ENCODE measurements at regions not wholly inside any gene's neighbourhood (a gene's known extent, or its start where the extent isn't known, plus 50 kb on each side); places are given as distances from the start of the nearest gene placed in this dataset.
"Not testable (repeated sequence)": the region's sequence is repeated elsewhere in the genome, so short reads cannot be mapped to it uniquely, and the experiment has no call there.

DNA sequence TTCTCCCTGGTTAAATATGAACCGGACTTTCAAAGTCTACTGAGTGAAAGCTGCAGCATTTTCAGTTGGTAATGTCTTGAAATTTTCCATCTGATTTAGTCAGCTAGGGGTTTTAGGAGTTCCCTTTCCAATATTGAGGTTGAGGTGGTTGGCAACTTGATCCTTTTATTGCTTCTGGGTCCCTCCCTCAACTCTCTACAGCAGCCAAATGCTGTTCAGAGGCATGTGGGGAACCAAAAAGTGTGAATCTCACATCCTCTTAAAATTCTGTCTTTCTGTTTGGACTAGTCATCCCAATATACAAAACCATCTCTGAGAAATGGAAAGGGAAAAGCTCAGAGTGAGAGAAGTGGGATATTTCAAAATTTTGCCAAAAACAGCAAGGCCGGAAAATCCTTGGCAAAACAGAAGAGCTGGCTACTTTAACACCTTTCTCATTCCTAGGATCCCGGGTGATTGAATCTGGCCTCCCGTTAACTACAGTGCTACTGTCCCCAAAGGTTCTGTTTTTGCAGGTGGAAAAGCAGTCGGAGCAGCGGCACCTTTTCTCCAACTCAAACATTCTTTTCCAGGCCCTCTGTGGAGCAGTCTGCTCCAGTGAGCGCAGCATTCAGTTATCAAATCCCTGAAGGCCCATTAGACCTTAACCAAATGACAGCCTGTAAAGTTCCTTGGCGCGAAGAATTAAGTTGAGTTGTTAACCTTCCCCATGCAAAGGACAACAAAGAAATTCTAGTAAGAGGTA, 345.9 kb upstream of the NUDT12 start:
- DNase-seq (ENCODE audit: low spot score), result no peak

DNA sequence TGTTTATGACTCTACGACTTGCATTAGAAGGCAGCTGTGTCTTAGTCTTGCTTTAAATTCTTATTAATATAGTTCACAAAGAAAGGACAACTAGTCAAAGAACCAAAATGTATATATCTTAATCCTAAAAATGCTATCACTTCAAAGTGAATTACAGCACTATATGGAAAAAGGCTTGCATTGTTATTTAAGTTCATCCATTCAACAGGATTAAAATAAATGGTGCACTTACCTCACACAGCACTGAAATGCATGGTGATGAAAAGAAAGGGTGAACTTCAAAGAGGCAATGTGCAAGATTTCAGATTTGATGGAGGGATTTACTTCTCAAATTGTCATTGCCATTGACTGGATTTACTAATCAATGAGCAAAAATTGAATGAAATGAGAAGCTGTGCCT, 344.4 kb upstream of the NUDT12 start:
- no peak for DNase-seq (ENCODE audit: low spot score)

DNA sequence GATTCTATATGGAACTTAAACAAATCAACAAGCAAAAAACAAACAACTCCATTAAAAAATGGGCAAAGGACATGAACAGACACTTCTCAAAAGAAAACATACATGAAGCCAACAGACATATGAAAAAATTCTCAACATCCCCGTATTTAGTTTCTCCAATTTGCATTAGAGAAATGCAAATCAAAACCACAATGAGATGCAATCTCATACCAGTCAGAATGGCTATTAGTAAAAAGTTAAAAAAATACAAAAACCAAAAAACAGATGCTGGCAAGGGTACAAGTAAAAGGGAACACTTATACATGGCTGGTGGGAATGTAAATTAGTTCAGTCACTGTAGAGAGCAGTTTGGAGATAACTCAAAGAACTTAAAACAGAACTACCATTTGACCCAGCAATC, 342.1 kb upstream of the NUDT12 start:
- no peak for DNase-seq (ENCODE audit: low spot score)

DNA sequence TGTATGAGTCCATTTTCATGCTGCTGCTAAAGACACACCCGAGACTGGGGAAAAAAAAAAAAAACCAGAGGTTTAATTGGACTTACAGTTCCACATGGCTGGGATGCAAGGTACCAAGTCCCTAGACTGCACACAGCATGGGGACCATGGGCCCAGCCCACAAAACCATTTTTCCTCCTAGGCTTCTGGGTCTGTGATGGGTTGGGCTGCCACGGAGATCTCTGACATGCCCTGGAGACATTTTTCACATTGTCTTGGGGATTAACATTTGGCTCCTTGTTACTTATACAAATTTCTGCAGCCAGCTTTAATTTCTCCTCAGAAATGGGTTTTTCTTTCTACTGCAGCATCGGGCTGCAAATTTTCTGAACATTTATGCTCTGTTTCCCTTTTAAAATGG, 340.3 kb upstream of the NUDT12 start:
- DNase-seq (ENCODE audit: low spot score), result no peak

DNA sequence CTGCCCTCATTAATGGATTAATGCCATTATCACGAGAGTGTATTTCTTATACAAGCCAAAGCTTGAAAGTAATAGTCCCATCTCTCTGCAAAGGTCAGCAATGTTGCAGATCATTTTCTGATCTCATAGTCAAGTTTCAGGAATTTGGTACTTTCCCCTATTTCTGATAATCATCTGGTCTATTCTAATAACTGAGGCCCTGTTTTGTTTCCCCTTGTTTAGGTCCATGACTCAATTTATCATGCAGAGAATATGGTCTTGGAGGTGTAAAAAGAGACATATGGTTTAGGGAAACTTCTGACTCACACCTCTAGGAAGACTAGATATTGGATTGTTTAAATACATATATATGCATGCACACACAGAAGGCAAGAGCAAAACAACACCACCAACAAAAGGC, 339.3 kb upstream of the NUDT12 start:
- no peak for DNase-seq (ENCODE audit: low spot score)

DNA sequence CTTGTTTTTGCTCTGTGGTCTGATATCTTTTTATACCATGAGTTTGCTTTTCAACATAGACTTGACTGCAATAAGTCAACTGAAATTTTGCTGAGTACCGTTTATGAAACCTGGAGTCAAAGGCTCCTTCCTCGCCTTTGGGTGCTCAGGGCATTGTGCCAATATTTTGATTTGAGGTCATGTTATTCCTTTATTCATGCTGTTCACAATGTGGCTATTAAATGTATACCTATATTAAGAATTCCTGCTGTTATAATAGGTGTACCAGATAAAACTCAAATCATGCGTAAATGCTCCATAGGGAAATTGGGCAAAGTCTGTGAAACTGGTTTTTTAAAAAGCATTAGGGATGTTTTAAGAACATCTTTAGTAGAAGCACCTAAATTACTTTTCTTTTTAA, 334.0 kb upstream of the NUDT12 start:
- DNase-seq (ENCODE audit: low spot score), result no peak

DNA sequence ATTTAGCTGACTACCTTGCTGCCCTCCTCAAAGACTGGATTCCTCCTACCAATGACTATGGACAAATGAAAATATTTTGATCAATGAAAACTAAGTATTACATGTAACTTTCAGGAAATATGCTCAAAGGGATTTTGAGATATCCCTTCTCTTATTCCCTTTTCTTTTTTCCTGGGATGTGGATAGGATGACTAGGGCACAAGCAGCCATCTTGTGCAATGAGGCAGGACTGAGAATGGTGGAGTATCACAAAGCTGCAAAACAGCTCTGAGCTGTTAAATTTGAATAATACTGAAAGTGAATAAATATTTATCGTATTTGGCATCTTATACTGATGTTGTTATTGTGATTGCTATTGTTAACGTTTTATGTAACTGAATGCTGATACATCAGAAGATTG, 333.1 kb upstream of the NUDT12 start:
- no peak for DNase-seq (ENCODE audit: low spot score)

DNA sequence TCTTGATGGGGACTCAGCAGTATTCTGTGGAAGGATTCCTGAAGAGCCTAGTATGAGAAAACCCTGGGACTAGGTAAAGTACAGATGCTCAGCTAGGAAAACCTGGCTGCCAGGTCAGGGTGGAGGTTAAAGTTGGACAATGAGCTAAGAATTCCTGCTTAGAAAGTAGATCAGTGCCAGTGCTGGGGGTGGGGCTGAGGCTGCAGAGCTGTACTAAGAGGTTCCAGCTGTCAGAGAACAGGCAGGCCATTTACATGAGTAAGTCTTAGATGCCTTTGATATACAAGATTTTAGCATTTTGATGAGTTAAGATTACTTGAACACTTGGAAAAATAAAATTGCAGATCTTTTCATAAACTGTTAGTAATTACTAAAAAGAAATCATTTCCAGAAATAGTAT, 332.3 kb upstream of the NUDT12 start:
- peak; percentile 54 for DNase-seq (ENCODE audit: low spot score)

DNA sequence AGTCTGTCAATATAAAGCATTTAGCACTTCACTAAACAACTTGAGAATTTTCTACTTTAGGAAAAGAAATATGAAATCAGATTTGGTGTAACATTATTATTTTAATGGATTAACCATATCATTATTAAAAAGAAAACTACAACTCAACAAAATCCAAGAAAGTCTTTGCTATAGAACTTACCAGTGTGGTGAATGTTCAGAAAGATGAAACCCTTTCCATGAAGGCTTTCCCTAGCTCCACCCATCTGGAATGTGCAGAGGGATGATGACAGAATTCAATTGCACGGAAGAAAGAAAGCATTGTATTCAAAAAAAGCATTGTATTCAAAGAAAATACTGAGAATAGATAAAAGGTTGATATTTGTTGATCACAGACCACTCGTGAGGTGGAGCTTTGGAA, 328.6 kb upstream of the NUDT12 start:
- no peak for DNase-seq (ENCODE audit: low spot score)

DNA sequence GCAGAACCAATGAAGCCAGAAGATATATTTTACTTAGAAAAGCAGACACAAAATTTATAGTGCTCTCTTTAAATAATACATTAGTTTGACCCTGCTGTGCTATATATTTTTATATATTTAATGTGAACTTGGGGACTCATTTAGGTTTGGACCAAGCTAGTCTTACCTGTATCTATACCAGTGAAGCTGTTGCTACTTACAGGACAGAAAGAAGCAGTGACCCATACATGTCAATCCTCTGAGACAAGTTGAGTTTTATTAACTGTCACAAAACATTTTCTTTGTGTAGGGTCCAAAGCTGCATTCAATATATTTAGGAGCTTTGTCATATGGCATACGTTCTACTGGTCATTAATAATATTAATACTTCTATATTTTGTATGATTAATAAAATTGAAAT, 327.7 kb upstream of the NUDT12 start:
- no peak for DNase-seq (ENCODE audit: low spot score)

DNA sequence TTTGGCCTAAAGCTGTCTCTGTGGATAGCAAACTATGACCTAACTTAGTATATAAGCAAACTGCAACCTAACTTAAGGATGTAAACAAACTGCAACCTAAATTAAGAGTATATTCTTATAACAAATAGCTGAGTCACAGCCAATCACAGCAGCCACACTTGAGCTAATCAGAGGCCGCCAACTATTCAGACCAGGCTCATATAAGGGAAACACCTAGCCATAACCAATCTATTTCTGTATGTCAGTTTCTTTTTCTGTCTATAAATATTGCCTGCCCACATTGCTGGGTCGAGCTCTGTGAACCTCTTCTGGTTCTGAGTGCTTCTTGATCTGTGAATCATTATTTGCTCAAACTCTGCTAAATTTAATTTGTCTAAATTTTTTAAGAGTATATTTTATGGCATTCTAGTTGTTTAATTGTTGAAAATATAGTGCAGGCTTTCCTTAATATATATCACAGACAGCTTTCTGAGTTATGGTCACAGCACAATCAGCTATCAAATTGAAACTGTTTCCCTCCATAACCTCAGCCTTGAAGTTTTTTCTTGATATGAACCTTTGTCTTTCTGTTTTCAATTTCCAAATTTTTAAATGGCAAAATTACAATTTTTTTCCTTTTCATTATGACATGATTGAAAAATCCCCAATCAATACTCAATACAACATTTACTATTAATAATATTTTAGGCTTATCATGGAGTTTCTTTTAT, 327.1 kb upstream of the NUDT12 start:
- no peak for DNase-seq (ENCODE audit: low spot score)

DNA sequence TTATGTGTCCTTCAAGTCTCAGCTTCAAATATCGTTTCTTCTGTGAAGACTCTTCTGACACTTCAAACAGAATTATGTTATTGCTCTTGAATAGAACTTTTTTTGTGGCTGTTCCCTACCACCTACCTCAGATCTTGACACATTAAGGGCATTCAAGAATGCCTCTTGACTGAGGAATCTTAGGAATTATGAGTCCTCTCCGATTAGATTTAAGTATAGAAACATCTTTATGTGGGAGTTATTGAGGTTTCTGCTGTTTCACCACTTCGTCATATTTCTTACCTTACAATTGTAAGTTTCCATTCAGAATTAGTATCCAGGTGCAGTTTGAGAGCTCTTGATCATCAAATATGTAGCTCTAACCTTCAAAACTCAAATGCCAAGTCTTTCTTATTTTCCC, 324.2 kb upstream of the NUDT12 start:
- DNase-seq (ENCODE audit: low spot score), result no peak

DNA sequence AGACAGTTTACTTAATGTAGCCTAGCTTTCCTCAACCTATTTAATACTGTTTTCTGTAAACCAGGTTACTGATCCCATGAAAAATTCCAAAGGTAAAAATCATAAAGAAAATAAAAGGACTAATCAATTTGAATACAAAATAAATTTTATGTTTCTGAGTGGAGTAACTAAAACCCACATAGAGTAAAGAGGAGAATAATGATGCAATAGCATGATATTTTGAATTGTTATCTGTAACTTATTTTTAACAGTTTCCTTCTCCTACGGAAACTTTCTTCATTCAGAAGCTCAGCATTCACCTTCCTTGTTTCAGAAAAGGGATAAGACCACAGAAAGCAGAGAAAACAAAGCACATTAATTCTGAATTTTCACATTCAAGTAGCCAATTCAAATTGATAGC, 320.6 kb upstream of the NUDT12 start:
- DNase-seq (ENCODE audit: low spot score), result no peak

DNA sequence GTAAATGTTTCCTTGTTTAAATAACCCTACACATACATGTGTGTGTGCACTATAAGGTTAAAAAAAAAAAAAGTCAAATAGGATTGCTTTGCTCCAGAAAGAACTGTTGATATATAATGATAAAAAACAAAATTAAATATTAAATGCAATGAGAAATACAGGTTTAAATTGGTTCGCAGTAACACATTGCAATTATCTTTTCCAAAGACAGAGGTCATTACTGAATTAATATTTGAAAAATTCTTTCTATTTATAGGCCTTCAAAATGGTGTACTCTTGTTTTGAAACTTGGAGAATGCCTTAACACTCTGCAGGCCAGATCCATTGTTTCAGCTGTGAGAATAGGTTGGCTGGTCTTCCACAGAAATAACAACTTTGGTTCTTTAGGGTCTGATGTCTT, 319.0 kb upstream of the NUDT12 start:
- DNase-seq (ENCODE audit: low spot score), result no peak

DNA sequence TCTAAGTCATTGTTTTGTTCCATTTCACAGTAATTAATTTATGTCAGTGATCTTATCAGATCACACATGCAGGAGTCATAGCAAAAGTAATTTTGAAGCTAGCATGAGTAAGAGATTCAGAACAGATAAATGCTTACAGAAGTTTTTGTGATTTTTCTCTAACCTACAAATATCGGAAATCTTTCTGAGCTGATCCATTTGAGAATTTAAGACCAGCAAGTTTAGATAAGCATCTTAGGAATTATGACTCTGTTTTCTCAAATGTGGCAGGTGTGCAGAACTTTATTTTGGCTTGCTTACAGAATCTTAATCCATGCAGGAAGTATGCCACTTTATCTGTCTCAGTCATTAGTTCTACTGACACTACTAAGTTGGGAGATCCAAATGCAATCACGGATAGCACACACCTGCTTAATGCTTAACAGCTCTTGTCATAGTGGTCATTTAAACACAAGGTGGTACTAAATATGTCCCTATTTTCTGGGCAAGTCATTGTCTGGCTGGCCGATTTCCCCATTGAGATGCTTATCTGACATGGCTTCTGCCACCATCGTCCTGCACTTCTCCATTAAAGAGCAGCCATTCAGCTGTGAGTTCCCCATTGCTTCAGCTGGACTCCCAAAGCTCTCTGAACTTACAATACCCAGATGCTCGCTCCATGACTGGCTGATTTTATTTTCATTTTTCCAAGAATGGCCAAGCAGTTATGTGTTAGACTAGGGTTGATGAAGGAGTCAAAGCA, 305.4 kb upstream of the NUDT12 start:
- no peak for DNase-seq (ENCODE audit: low spot score)

DNA sequence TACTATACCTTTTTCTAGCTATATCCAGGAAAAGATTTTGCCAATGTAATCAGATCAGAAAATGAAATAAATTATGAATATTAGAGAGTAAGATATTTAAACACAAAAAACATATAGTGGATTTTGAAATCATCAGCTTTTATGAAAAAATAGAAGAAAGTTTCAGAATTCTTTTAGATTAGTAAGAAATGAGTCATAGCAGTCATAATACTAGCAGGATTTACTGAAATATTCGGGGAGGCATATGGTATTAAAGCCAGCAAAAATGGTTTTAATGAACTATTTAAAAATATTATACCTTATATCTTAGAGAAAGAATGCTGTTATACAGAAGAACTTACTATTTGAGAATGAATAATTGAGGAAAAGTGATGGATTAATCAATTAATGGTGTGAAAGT, 303.6 kb upstream of the NUDT12 start:
- DNase-seq (ENCODE audit: low spot score), result no peak

DNA sequence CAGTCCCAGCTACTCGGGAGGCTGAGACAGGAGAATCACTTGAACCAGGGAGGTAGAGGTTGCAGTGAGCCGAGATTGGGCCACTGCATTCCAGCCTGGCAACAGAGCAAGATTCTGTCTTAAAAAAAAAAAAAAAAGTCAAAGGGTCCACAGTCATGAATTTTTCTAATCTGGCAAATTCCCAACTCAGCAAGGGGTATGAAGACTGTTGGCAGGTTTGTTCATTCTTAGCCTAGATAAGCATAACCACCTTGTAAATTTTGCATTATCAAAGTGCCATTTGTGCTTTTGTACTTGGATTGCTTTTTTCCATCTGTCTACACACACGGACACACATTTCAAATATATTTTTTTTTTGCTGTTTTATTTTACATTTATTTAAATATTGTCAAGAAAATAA, 299.8 kb upstream of the NUDT12 start:
- DNase-seq (ENCODE audit: low spot score), result no peak

DNA sequence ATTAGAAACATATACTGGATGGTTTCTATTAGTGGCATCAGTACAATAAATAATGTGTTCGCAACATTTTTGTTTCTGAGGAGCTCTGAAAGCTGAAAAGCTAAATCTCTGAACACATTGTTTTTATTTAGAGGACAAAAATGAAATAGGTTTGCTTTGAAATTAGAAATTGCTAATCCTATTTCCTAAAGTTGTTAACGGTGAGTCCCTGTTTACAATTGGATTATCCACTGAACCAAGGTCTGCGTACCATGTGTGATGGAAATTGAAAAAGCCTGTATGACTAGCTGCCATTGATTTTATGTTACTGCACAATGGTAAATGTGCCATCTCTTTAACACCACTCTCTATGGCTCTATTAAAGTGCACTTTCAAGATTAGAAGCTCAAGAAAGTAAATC, 297.7 kb upstream of the NUDT12 start:
- DNase-seq (ENCODE audit: low spot score), result no peak

DNA sequence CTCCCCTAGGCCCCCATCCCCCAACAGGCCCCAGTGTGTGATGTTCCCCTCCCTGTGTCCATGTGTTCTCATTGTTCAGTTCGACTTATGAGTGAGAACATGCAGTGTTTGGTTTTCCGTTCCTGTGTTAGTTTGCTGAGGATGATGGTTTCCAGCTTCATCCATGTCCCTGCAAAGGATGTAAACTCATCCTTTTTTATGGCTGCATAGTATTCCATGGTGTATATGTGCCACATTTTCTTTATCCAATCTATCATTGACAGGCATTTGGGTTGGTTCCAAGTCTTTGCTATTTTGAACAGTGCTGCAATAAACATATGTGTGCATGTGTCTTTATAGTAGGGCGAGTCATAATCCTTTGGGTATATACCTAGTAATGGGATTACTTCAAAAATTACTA, 295.8 kb upstream of the NUDT12 start:
- DNase-seq (ENCODE audit: low spot score), result not testable (repeated sequence)

DNA sequence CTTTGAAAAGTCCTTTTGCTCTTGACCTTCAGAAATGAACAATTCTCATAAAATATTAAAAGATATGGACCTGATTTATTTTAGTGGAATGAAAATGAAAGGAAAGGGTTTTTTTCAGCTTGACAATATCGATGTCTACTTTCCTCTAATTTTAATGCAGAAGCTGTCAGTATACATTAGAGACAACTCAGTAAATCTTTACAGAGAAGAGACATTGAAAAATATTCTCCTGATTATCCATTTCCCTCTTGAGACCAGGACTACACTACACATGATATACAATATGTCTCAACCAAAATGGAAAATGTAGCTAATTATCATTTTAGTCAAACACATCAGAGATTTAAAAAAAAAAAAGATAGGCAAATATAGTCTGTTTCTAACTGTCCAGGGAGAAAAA, 288.5 kb upstream of the NUDT12 start:
- no peak for DNase-seq (ENCODE audit: low spot score)

DNA sequence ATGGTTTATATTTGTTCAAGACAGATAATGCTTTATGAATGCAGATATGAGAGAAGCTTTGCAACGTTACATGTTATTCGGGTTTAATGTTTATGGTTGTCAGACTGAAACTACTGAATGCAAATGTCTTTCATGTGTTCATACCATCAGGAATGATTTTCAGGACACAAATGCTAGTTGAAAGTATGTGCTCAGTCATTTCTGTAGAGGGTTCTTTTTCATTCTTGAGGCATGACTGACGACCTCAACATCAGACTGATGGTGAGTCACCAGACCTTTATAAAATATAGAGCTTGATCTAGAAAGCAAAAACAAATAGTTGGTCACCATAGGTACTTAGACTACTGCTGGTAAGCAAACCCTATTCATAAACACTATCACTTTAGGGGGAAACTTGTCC, 287.3 kb upstream of the NUDT12 start:
- DNase-seq (ENCODE audit: low spot score), result no peak

DNA sequence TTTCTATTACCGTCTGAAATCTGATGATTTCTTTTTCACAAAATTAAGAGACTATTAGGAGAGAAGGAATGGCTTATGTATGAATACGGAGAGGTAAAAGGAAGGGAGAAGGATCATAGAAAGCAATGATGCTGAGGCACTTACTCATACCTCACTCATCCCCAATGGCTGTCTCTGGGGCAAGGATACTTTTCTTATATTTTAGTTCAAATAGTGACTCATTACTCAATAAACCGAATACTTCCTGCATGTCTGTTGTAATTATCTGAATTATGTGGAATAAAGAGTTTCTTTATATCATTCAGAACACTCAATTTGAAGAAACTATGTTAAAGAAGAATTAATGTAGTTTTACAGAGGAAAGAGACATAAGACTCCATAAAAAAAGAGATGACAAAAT, 284.5 kb upstream of the NUDT12 start:
- no peak for DNase-seq (ENCODE audit: low spot score)

DNA sequence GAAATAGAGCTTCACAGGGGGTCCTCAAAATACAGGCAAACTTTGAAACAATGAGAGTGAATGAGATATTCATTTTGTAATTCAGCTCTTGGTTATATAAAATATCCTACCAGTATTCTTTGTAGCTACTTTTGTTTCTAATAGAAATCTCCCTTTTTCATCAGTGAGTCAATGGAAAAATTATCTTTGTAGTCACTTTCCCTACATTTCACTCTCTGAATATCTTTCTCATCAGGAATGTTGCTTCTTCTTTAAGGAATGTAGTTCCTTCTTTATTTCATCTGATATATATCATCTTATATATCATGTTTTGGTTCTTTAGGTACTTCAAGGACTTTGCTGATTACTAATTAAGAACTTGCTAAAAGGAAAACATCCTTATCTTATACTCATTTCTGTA, 280.3 kb upstream of the NUDT12 start:
- no peak for DNase-seq (ENCODE audit: low spot score)

Data from ecto neural progenitor cell (in vitro differentiated cells).